ENCODE measurements at regions not wholly inside any gene's neighbourhood (a gene's known extent, or its start where the extent isn't known, plus 50 kb on each side); places are given as distances from the start of the nearest gene placed in this dataset.

DNA sequence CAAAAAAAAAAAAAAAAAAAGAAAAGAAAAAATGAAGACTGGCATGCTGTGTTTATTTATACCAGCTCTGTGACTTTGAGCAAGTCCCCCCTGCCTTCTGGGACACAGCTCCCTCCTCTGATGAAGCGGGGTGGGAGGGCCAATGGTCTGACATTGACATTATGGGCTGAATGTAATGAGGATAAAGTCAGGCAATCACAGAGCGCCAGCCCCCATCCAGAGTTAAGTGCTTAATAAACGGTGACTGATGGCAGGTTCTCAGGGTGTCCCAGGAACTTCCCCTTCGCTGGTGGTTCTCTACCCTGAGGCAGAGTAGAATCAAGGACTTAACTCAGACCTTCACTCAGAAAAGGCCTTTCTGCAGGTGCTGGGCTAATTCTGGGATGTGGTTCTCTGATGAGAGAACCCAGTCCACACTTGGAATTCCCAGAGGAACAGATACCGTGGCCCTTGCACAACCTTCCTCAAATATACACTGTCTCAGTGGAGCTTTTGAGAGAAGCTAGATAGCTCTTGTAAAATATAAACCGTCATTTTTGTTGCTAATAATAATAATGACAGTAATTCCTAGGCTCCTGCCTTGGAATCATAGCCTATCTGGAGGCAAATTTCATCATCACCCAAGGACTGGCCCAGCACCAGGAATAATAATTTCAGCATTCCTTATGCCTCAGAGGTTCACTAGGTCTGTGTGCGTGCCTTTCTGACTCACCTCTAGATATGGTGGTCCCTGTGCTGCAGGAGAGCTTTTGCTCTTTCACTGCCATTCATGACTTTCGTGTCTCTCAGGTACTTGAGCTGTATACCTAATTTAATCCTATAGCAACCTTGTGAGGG, 115.8 kb downstream of the RPLP1 start:
- TF ChIP-seq POLR2A (IDR thresholded peaks at IDR 0.05) (no peak), CTCF (IDR thresholded peaks at IDR 0.05) (no peak)

Data from prostate gland (tissue), 2 donors.